ENCODE measurements at regions not wholly inside any gene's neighbourhood (a gene's known extent, or its start where the extent isn't known, plus 50 kb on each side); places are given as distances from the start of the nearest gene placed in this dataset.
"Not testable (repeated sequence)": the region's sequence is repeated elsewhere in the genome, so short reads cannot be mapped to it uniquely, and the experiment has no call there.

DNA sequence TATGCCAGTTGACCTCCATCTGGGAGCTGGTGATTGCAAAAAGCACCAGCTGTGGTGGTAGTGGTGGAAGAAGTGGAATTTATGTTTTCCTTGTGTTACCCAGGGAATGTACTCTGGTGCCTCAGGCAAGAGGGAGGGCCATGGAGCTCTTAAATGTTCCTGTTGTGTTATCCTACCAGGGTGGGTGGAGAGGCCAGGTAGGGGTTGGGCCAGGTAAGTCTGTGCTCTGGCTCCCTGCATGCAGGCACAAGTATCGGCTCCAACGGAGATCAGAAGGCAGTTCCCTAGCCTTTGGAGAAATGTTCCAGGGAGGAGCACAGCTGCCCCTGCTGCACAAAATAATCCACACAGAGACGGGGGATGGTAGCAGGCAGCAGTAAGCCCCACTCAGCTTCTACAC lies 419.3 kb upstream of the EYS start:
- H3K9me3 Mint-ChIP-seq = peaks cover 10% of the 10 kb centered on the region
- H3K27ac Mint-ChIP-seq = no peak overlapping the region
- POLR2A ChIA-PET = no interaction called here
- TF ChIP-seq, protein P1, sequence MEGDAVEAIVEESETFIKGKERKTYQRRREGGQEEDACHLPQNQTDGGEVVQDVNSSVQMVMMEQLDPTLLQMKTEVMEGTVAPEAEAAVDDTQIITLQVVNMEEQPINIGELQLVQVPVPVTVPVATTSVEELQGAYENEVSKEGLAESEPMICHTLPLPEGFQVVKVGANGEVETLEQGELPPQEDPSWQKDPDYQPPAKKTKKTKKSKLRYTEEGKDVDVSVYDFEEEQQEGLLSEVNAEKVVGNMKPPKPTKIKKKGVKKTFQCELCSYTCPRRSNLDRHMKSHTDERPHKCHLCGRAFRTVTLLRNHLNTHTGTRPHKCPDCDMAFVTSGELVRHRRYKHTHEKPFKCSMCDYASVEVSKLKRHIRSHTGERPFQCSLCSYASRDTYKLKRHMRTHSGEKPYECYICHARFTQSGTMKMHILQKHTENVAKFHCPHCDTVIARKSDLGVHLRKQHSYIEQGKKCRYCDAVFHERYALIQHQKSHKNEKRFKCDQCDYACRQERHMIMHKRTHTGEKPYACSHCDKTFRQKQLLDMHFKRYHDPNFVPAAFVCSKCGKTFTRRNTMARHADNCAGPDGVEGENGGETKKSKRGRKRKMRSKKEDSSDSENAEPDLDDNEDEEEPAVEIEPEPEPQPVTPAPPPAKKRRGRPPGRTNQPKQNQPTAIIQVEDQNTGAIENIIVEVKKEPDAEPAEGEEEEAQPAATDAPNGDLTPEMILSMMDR (IDR thresholded peaks at IDR 0.05) = no peak
- H3K36me3 Mint-ChIP-seq (ENCODE audit: low read depth) = no peaks in the 10 kb centered on the region
- H3K4me1 Mint-ChIP-seq = no peaks in the 10 kb centered on the region
- CTCF ChIA-PET = no interaction called here
- H3K4me3 Mint-ChIP-seq = no peak overlapping the region
- DNase-seq = no peak
- no peaks in the 10 kb centered on the region for H3K27me3 Mint-ChIP-seq
- no peak for ATAC-seq (ENCODE audit: low read depth)
- intact Hi-C loops (cut with micrococcal nuclease) = no loop called here

- CTCF ChIA-PET = no interaction called here
- Mint-ChIP-seq H3K4me3 (no peak overlapping the region), H3K27ac (no peak overlapping the region), H3K36me3 (ENCODE audit: low read depth) (no peaks in the 10 kb centered on the region), H3K27me3 (no peaks in the 10 kb centered on the region), H3K9me3 (peaks cover 8% of the 10 kb centered on the region), H3K4me1 (no peaks in the 10 kb centered on the region)
- DNase-seq (no peak), ATAC-seq (ENCODE audit: low read depth) (no peak)
- intact Hi-C loops (cut with micrococcal nuclease) = no loop called here
- POLR2A ChIA-PET = no interaction called here
- TF ChIP-seq, protein P1 (IDR thresholded peaks at IDR 0.05) = no peak
Measured at GRCh38 chr6:66103954-66104353, 396.9 kb upstream of the EYS start.

DNA sequence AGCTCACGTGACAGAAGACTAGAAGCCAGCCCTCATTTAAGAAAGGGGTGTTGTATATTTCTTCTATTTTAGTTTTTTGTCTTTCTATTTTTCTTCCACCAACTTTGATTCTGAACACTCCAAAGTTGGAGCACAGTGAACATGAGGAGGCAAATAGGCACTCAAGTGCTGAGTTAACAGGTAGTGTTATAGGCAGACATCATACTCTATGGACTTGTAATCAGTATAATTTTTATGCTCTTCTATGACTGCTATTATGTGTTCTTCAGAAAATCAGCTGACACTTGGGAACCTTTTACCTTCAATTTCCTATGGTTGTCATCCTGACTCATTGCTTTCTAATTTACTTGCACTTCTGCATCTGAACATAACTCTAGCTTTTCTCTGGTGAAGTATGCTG lies 396.3 kb upstream of the EYS start:
- ATAC-seq (ENCODE audit: low read depth) = no peak
- ChIA-PET CTCF (no interaction called here), POLR2A (no interaction called here)
- H3K36me3 Mint-ChIP-seq (ENCODE audit: low read depth) = no peaks in the 10 kb centered on the region
- H3K27me3 Mint-ChIP-seq = no peaks in the 10 kb centered on the region
- H3K4me3 Mint-ChIP-seq = no peak overlapping the region
- no peaks in the 10 kb centered on the region for H3K4me1 Mint-ChIP-seq
- DNase-seq = no peak
- TF ChIP-seq, protein P1 (IDR thresholded peaks at IDR 0.05) = no peak
- no peak overlapping the region for H3K27ac Mint-ChIP-seq
- intact Hi-C loops (cut with micrococcal nuclease) = no loop called here
- peaks cover 9% of the 10 kb centered on the region for H3K9me3 Mint-ChIP-seq

GRCh38 chr6:66096679-66097078 lies 389.7 kb upstream of the EYS start:
- CTCF ChIA-PET = no interaction called here
- H3K27ac Mint-ChIP-seq = no peak overlapping the region
- POLR2A ChIA-PET = no interaction called here

GRCh38 chr6:66094615-66095014 lies 387.6 kb upstream of the EYS start:
- Mint-ChIP-seq H3K27me3 (no peaks in the 10 kb centered on the region), H3K4me1 (no peaks in the 10 kb centered on the region), H3K27ac (no peak overlapping the region), H3K9me3 (peaks cover 15% of the 10 kb centered on the region), H3K4me3 (no peak overlapping the region), H3K36me3 (ENCODE audit: low read depth) (no peaks in the 10 kb centered on the region)
- ATAC-seq (ENCODE audit: low read depth) = no peak
- DNase-seq = no peak
- TF ChIP-seq, protein P1 (IDR thresholded peaks at IDR 0.05) = no peak
- CTCF ChIA-PET = no interaction called here
- POLR2A ChIA-PET = no interaction called here
- intact Hi-C loops (cut with micrococcal nuclease) = no loop called here

More at GRCh38 chr6:66096679-66097078, 389.7 kb upstream of the EYS start:
- DNase-seq = no peak
- ATAC-seq (ENCODE audit: low read depth) = no peak
- peaks cover 15% of the 10 kb centered on the region for H3K9me3 Mint-ChIP-seq
- intact Hi-C loops (cut with micrococcal nuclease) = no loop called here
- no peaks in the 10 kb centered on the region for H3K36me3 Mint-ChIP-seq (ENCODE audit: low read depth)
- H3K4me3 Mint-ChIP-seq = no peak overlapping the region
- TF ChIP-seq, protein P1 (IDR thresholded peaks at IDR 0.05) = no peak
- no peaks in the 10 kb centered on the region for H3K27me3 Mint-ChIP-seq
- H3K4me1 Mint-ChIP-seq = no peaks in the 10 kb centered on the region

DNA sequence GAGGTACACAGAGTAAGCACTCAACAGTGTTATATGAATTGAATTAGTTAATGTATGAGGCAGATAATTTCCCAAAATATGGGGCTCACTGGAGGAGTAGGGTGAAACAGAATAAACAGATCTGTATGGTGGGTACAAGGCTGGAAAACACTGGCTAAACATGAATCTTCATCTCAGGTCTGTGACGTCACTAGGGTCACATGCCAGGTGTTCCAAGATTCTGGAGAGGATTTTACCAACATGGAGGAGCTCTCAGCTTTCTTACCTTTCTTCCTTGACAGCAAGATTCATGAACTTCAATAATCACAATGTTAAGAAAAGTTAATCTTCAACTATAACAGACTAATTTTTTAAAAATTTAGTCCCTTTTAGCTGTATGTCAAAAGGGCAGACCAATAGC lies 385.3 kb upstream of the EYS start:
- intact Hi-C loops (cut with micrococcal nuclease) = not testable (repeated sequence)

More for the DNA sequence above, 385.3 kb upstream of the EYS start:
- POLR2A ChIA-PET; H3K4me3 Mint-ChIP-seq; H3K27me3 Mint-ChIP-seq; H3K4me1 Mint-ChIP-seq; H3K36me3 Mint-ChIP-seq (ENCODE audit: low read depth); CTCF ChIA-PET; H3K9me3 Mint-ChIP-seq; H3K27ac Mint-ChIP-seq; DNase-seq; ATAC-seq (ENCODE audit: low read depth): not testable (repeated sequence)

Data from activated B cell treated with CpG ODN at 0.5 μM for 24 hours (primary cell).